Upper lobe of left lung (tissue), 6 donors: ENCODE measurements at regions not wholly inside any gene's neighbourhood (a gene's known extent, or its start where the extent isn't known, plus 50 kb on each side); places are given as distances from the start of the nearest gene placed in this dataset.
A peak's percentile ranks its signal among the peaks of the same experiment; 100 is the strongest.

ENCODE experiments used
- ATAC-seq, 2 donors: fragments of 200-7000 bp; cut with Tn5 transposase; one replicate each; pipeline ENCODE4 v1.9.1; 2022; ENCODE audit warnings: mild to moderate bottlenecking in 2 of 2, moderate library complexity in 2 of 2; ENCODE audit not compliant: low FRiP score in 2 of 2
- DNase-seq, 2 donors: peaks; one replicate each; pipeline ENCODE4 v3.0.0-alpha.2; 2019 to 2020
- H3K27ac ChIP-seq, 4 donors: fragments of 200-600 bp; sonication (generic); one replicate each; pipeline ENCODE4 v1.5.1; 2016 to 2019
- H3K27me3 ChIP-seq, 4 donors: fragments of 200-600 bp; sonication (generic); one replicate each; pipeline ENCODE4 v1.5.1; 2017 to 2019
- H3K36me3 ChIP-seq, 4 donors: fragments of 200-600 bp; sonication (generic); one replicate each; pipeline ENCODE4 v1.5.1; 2016 to 2019
- H3K4me1 ChIP-seq, 4 donors: fragments of 200-600 bp; sonication (generic); one replicate each; pipeline ENCODE4 v1.5.1; 2018 to 2019
- H3K4me3 ChIP-seq, 4 donors: fragments of 200-600 bp; sonication (generic); one replicate each; pipeline ENCODE4 v1.5.1; 2017 to 2019; ENCODE audit warnings: mild to moderate bottlenecking in 2 of 4, moderate library complexity in 1 of 4
- H3K9me3 ChIP-seq, 4 donors: fragments of 200-600 bp; sonication (generic); one replicate each; pipeline ENCODE4 v1.5.1; 2018 to 2019
- EP300 ChIP-seq, 4 donors: sonication (generic); formaldehyde crosslinking; IDR thresholded peaks; one replicate each; pipeline ENCODE4 v1.5.1; 2017; ENCODE audit warnings: antibody characterized with exemption in 4 of 4, control low read depth in 2 of 4
- POLR2A ChIP-seq, 4 donors: fragments of 450-650 bp; IDR thresholded peaks; one replicate each; pipeline ENCODE4 v1.5.1; 2016 to 2017; ENCODE audit warnings: antibody characterized with exemption in 4 of 4, mild to moderate bottlenecking in 2 of 4
- POLR2AphosphoS5 ChIP-seq, 2 donors: sonication (generic); formaldehyde crosslinking; IDR thresholded peaks; one replicate each; pipeline ENCODE4 v1.5.1; 2017; ENCODE audit warnings: antibody characterized with exemption in 2 of 2
- WGBS, 2 donors: methylation state at CpG; one replicate each; pipeline ENCODE4 v1.1.5; 2017 to 2018; 5-methylcytosine and 5-hydroxymethylcytosine counted together
- TF ChIP-seq, protein P1 (sequence below), 6 experiments: fragments of 450-650 bp in 4 of 6; fragments of 200-600 bp in 2 of 6; sonication (generic) in 2 of 6; IDR thresholded peaks; one replicate each; pipeline ENCODE4 v1.5.1; 2016 to 2019; ENCODE audit warnings: antibody characterized with exemption in 6 of 6
- donor health status: DM: no; HTN: no; CAD: no; lungs with moderate emphysema.
- donor health status: DM: no; HTN: yes; CAD: no; lungs with severe emphysema.

- TF ChIP-seq EP300 (IDR thresholded peaks at IDR 0.05) (no peak), POLR2AphosphoS5 (IDR thresholded peaks at IDR 0.05) (no peak), POLR2A (IDR thresholded peaks at IDR 0.05) (no peak)
- TF ChIP-seq, protein P1, sequence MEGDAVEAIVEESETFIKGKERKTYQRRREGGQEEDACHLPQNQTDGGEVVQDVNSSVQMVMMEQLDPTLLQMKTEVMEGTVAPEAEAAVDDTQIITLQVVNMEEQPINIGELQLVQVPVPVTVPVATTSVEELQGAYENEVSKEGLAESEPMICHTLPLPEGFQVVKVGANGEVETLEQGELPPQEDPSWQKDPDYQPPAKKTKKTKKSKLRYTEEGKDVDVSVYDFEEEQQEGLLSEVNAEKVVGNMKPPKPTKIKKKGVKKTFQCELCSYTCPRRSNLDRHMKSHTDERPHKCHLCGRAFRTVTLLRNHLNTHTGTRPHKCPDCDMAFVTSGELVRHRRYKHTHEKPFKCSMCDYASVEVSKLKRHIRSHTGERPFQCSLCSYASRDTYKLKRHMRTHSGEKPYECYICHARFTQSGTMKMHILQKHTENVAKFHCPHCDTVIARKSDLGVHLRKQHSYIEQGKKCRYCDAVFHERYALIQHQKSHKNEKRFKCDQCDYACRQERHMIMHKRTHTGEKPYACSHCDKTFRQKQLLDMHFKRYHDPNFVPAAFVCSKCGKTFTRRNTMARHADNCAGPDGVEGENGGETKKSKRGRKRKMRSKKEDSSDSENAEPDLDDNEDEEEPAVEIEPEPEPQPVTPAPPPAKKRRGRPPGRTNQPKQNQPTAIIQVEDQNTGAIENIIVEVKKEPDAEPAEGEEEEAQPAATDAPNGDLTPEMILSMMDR (IDR thresholded peaks at IDR 0.05), result no peak
- Histone ChIP-seq H3K4me3 (no peak overlapping the region), H3K4me1 (peaks cover 0 to 16% (median 3%) of the 10 kb centered on the region in 4 donors), H3K9me3 (peaks cover 0 to 12% (median 9%) of the 10 kb centered on the region in 4 donors), H3K27me3 (no peaks in the 10 kb centered on the region), H3K27ac (no peak overlapping the region), H3K36me3 (no peaks in the 10 kb centered on the region)
- 93 to 95% methylated on average over 19 to 21 of the region's 21 CpGs for WGBS, 2 donors
- DNase-seq (peak in 1 of 2 donors; percentile 79), ATAC-seq (no peak)
Measured at GRCh38 chr4:3669553-3669949, 96.6 kb upstream of the ADRA2C start.

DNA sequence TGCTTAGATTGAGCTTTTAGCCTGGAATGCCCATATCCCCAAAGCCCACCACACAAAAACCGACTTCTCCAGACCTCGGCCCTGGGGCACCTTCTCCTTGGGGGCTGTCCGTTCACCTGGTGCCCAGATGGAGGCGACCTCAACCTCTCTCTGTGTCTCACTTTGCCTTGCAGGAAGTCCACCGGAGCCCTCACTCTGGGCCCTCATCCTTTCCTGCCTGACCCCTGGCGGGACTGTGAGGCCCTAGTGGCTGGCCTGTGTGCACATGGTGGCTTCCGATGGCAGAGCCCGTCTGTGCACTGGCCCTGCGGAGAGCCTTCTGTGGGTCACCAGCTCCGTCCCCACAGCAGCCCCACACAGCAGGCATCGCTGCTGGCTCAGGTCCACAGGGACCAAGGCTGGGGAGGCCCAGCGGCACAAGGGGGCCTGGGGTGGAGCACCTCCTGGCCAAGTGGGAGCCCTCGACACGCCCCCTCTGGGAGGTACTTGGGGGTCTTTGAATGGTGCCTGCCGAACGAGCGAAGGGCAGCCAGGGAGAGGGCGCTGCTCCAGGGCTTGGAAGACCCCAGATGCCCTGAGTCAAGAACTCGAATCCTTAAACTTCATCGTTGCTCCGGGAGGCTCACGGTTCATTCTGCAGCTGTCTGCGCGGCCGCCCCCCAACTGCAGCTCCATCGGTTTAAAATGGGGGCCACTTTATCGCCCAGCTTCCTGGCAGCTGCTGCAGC is 97.2 kb upstream of the ADRA2C start:
- whole genome bisulfite sequencing, 2 donors, result 80 to 91% methylated on average over 7 to 26 of the region's 27 CpGs
- no peak for ATAC-seq
- H3K27ac ChIP-seq, result no peak overlapping the region
- no peak overlapping the region for H3K4me3 ChIP-seq
- DNase-seq, result peak in 1 of 2 donors; percentile 62
- H3K9me3 ChIP-seq, result peaks cover 0 to 12% (median 9%) of the 10 kb centered on the region in 4 donors
- TF ChIP-seq, protein P1 (IDR thresholded peaks at IDR 0.05), result no peak
- TF ChIP-seq POLR2AphosphoS5 (IDR thresholded peaks at IDR 0.05) (no peak), POLR2A (IDR thresholded peaks at IDR 0.05) (no peak), EP300 (IDR thresholded peaks at IDR 0.05) (no peak)
- H3K4me1 ChIP-seq, result peaks cover 0 to 10% (median 2%) of the 10 kb centered on the region in 4 donors
- no peaks in the 10 kb centered on the region for H3K36me3 ChIP-seq
- no peaks in the 10 kb centered on the region for H3K27me3 ChIP-seq

DNA sequence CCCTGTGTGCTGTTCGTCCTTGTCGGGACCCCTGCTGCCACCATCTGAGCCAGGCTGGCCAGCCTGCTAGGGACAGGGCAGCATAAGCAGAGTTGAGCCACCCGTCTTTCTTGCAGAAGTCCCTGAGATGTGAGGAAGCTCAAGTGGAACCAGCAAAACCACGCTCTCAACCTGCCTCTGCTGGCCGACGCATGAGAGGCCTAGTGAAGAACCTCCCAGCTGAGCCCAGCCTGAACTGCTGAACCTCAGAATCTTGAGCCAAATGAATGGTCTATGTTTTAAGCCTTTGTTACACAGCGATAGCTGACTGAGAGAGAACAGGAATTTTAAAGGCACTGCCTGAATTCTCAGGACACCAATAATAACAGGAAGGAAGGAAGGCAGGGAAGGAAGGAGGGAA is 98.9 kb upstream of the ADRA2C start:
- Histone ChIP-seq H3K4me3 (no peak overlapping the region), H3K36me3 (no peaks in the 10 kb centered on the region), H3K27ac (no peak overlapping the region), H3K9me3 (peaks cover 0 to 12% (median 8%) of the 10 kb centered on the region in 4 donors), H3K4me1 (peaks cover 0 to 6% (median 2%) of the 10 kb centered on the region in 4 donors), H3K27me3 (no peaks in the 10 kb centered on the region)
- no peak for ATAC-seq
- 75 to 98% methylated on average over 4 to 7 of the region's 7 CpGs for WGBS, 2 donors
- TF ChIP-seq, protein P1 (IDR thresholded peaks at IDR 0.05), result no peak
- TF ChIP-seq POLR2A (IDR thresholded peaks at IDR 0.05) (no peak), EP300 (IDR thresholded peaks at IDR 0.05) (no peak), POLR2AphosphoS5 (IDR thresholded peaks at IDR 0.05) (no peak)
- no peak for DNase-seq

DNA sequence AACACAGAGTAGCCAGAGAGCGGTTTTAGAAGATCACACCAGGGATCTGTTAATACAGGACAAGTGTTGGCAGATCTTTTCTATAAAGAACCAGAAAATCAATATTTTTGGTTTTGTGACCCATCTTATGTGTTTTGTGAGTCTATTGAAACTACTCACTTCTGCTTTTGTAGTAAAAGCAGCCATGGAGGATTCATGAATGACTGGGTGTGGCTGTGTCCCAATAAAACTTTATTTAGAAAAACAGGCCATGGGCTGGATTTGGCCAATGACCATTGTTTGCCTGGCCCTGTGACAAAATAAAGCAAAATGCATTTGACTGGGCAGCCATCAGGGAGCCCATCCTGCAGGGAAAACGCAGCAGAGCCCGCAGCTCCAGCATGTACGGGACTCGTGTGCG is 99.9 kb upstream of the ADRA2C start:
- DNase-seq (no peak), ATAC-seq (no peak)
- TF ChIP-seq EP300 (IDR thresholded peaks at IDR 0.05) (no peak), POLR2A (IDR thresholded peaks at IDR 0.05) (no peak), POLR2AphosphoS5 (IDR thresholded peaks at IDR 0.05) (no peak)
- TF ChIP-seq, protein P1 (IDR thresholded peaks at IDR 0.05), result no peak
- WGBS, 2 donors, result 98 to 100% methylated on average over 6 of the region's 6 CpGs
- H3K4me1 ChIP-seq, result peaks cover 0 to 2% (median under 1%) of the 10 kb centered on the region in 4 donors
- no peak overlapping the region for H3K4me3 ChIP-seq
- no peak overlapping the region for H3K27ac ChIP-seq
- H3K36me3 ChIP-seq, result no peaks in the 10 kb centered on the region
- peaks cover 0 to 12% (median 8%) of the 10 kb centered on the region in 4 donors for H3K9me3 ChIP-seq
- no peaks in the 10 kb centered on the region for H3K27me3 ChIP-seq
